ENCODE measurements at regions not wholly inside any gene's neighbourhood (a gene's known extent, or its start where the extent isn't known, plus 50 kb on each side); places are given as distances from the start of the nearest gene placed in this dataset.

GRCh38 chr21:20026543-20026942, 971.7 kb upstream of the NCAM2 start:
- TF ChIP-seq TAF1 (IDR thresholded peaks at IDR 0.05; ENCODE audit: low read depth) (no peak), MAX (IDR thresholded peaks at IDR 0.05) (no peak), EGR1 (IDR thresholded peaks at IDR 0.05) (no peak), RAD21 (IDR thresholded peaks at IDR 0.05; ENCODE audit: low read depth) (no peak), REST (IDR thresholded peaks at IDR 0.05; ENCODE audit: low read depth) (no peak), EP300 (IDR thresholded peaks at IDR 0.05; ENCODE audit: borderline replicate concordance) (no peak), YY1 (IDR thresholded peaks at IDR 0.05; ENCODE audit: low read depth) (no peak)
